HG02981 (cell line): ENCODE measurements at regions not wholly inside any gene's neighbourhood (a gene's known extent, or its start where the extent isn't known, plus 50 kb on each side); places are given as distances from the start of the nearest gene placed in this dataset.

Source experiments
- ATAC-seq: cut with Tn5 transposase; IDR thresholded peaks from one replicate; pipeline ENCODE4 v1.9.1; 2021; ENCODE audit warnings: mild to moderate bottlenecking, moderate library complexity; ENCODE audit not compliant: unreplicated experiment

DNA sequence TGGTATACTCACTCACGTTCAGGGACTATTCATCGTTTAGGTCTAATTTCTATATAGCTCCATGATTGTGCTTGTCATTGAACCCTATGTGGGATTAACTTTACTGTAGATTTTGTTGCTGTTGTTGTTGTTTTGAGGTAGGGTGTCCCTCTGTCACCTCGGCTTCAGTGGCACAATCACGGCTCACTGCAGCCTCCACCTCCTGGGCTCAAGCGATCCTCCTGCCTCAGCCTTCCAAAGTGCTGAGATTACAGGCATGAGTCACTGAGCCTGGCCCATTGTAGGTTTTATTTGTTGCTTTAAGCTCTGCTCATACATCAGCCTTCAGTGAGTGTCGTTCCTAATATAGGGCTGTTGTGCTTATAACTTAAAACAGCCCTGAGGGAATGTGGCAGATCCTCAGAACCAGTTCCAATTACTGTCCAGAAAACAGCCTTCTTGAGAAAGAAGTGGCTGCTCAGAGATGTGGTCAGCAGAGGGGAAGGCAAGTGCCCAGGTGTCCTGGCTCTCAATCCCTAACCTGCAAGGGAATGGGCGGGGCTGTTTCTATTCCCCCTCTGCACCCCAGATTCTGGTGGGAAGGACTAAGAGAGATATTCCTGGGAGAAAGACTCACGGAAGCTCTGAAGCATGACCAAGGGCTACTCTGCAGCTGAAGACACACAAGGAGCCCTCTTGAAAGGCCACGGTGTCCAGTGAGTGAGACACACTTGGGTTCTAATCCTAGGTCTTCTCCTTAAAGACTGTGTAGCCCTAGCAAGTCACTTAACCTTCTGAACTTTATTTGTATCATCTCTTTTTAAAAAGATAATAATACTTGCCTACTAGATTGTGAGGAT lies 79.6 kb upstream of the LCLAT1 start:
- ATAC-seq, result no peak

DNA sequence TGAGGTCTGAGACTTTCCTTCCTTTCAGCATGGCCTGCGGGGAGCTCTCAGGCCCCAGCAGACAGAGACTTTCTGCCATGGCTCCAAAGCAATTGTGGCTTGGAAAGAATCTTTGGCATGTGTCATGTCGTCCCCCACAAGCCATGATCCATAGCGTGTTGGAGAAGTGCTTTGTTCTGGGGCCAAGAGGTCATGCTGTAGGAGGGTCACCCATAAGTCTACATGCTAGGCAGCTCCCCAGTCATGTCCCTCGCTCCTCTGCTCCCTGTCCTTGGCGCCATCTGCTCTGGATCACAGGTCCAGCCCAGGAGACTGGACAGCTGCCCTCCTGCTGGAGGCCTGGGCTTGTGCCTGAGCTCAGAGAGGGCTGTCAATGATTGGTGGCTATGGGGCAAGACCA lies 78.8 kb upstream of the LCLAT1 start:
- ATAC-seq, result no peak

DNA sequence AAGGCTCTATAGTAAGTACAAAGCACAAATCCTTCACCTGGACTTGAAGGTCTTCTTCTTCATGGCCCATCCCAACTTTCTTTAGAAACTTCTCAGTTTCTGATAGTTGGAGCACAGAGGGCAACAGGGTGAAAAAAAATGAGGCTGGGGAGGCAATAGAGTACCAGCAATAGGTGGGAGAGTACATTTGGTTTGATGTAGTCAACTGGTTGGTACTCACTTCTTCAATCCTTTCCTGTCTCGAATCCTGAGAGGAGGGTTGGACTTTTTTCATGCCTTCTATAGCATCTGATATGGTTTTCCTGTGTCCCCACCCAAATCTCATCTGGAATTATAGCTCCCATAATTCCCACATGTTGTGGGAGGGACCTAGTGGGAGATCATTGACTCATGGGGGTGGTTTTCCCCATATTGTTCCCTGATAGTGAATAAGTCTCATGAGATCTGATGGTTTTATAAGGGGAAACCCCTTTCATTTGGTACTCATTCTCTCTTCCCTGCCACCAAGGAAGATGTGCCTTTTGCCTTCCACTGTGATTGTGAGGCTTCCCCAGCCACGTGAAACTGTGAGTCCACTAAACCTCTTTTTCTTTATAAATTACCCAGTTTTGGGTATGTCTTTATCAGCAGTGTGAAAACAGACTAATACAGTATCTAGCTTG lies 75.9 kb upstream of the LCLAT1 start:
- ATAC-seq, result no peak

DNA sequence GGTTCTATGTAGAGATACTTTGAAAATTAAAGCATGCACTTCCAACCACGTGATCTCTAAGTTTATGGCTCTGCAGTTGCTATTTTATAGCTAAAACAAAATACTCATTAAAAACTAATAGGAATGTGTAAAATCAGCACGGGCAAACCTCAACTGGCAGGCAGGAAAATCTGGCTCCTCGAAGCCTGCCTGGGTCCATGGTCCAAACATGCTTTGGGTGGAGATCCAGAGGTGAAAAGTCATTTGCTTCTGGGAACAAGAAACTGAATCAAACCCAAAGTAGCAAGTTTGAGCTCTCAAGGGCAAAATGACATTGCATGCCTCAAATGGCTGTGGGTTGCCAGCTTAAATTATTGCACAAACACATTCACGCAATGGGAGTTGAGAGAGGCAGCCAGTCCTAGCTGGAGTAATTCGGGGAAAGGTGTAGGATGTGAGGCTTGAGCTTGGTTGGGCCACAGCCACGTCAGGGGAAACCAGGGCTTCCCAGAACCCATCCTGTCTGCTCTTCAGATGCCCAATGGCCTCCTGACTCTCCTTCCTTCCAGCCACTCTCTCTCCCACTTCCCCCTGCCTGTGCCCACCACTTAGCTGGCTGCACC lies 75.2 kb upstream of the LCLAT1 start:
- no peak for ATAC-seq

DNA sequence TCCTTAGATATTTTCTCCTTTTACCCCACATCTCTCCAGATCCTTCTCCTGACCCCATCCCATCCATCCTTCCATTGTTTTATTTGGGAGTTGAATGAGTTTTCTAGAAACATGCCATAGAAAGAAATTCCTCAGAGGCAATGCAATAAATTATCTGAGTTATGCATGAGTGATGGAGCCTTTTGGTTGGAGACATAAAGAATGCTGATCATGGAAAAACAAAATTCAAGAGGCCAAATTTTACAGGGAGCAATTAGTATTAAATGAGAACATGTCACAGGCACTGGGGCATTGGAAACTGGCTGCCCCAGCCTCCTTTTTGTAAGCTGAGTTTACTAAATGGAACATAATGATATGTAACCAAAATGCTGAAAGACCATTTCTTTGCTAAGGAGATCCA lies 74.2 kb upstream of the LCLAT1 start:
- no peak for ATAC-seq

DNA sequence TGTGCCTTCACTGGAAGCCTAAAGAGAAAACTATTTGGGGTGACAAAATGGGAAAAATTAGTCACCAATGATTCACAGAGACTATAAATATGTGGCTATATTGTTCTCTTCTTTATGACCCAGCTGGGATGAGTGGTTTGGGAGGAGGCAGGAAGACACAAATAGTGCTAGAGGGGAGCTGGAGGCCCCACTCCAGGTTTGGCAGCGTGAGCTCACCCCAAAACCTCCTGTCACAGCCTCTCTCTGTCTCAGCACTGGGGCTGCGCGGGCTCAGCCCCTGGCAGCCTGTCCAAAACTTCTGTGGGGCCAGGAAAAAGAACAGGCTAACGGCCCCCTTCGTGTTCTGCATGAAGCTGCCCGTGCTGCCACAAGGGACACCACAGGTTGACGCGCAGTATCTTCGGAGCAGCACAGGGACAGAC lies 73.2 kb upstream of the LCLAT1 start:
- no peak for ATAC-seq

DNA sequence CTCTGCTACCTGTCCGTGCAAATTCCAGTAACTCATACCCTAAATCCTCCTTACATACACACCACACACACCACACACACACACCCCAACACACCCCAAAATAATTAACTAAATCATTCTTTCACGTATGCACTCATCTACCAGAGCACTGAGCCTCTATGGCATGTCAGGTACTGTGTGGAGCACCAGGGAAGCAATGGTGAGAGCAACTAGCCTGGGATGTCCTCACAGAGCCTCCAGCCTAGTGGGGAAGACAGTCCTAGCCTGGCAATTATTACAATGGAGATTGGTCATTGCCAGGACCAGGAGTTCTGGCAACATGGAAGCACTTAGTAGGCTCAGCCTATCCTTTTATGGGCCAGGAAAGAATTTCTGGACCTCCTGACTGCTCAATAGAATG lies 72.7 kb upstream of the LCLAT1 start:
- ATAC-seq, result no peak

DNA sequence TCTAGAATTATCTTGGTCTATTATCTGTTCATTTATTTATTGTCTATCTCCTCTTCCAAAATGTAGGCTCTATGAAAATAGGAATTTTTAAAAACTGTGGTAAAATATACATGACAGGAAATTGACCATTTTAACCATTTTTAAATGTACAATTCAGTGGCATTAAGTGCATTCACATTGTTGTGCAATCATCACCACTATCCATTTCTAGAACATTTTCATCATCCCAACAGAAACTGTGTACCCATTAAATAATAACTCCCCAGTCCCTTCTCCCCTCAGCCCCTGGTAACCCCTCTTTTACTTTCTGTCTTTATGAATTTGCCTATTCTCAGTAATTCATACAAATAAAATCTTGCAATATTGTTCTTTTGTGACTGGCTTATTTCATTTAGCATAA lies 71.1 kb upstream of the LCLAT1 start:
- ATAC-seq, result no peak

DNA sequence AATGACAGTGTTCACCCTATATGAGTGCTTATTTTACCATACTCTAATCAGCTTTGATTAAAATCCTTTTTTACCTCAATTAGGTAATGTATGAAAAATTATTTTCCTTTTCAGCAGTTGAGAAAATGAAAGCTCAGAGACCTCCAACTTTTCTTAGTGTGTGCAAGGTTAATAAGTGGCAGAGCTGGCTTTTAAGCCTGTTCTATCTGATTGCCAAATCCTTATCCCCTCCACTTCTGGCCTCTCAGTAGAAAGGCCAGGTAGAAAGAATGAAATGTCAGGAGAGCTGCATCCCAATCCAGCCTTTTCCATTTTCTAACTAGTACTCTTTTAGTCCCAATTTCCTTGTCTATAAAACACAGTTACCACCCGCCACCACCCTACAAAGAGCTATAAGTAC lies 67.6 kb upstream of the LCLAT1 start:
- no peak for ATAC-seq

DNA sequence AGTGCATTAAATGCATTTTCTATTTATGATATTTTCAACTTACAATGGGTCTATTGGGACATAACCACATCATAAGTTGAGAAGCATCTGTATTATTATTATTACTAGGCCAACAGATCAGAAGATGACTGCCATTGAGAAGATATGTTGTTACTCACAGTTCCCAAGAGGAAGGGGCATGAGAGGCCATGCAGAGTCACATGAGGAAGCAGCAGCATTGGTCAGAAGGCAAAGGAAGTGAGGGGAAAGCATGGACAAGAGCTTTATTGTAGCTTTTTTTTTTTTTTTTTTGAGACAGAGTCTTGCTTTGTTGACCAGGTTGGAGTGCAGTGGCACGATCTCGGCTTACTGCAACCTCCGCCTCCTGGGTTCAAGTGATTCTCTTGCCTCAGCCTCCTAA lies 66.2 kb upstream of the LCLAT1 start:
- no peak for ATAC-seq

DNA sequence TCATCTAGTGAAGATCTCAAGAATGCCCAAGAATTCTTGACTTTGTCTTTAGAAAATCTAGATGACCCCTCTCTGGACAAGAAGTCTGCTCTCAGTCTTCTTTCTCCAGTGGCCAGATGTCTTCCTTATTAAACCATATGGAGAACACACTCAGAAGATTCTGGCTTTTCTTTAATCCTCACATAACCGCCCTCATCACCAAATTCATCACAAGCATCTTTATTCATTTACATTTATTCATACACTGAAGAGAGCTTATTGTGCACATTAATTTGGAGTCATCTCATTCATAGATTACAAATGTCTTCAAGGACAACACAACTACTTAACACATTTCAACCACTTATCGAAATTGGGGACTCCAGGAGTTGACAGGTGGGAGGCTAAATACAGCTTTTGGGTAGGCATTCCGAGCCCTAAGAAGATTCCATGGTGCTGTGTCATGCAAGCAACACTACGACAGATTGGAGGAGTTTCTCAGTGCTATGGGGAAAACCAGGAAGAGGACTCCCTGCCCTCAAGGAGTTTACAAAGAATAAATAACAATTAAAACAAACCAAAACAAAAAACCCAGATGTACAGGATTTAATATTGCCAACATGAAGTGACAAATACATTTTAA lies 64.8 kb upstream of the LCLAT1 start:
- ATAC-seq, result no peak

DNA sequence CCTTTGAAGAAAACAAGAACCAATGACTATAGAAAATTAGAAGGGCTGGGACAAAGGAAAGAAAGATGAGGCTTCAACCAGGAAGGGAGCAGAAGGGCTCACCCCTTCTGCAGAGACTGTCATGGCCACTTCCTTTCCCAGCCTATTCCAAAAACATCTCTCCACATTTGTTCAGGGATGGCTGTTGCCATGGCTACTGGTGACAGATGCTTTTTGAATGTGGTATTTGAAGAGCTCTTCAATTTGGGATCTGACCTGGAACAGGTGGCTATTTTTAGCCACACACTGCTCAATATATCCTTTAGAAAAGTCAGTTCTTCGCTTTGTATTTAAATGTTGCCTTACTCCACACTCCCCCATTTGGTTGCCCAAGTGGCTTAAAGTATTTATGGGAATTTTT lies 64.1 kb upstream of the LCLAT1 start:
- no peak for ATAC-seq

DNA sequence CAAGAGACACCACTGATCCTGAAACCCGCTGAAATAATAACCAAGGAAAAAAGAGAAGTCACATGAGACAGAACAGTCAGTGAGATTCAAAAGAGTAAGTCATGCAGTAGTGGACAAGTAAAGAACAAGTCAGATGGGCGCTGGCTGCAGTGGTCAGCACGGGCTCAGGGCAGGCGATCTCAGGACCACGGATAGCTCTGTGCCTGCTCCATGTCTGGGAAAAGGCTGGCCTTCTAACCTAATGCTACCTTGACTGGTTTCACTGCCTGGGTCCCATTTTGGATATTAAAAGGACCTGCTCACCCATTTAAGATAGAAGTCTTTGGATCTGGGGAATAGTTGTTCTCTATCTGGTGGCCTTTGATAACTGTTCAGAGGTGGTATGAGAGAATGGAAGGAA lies 61.7 kb upstream of the LCLAT1 start:
- no peak for ATAC-seq

DNA sequence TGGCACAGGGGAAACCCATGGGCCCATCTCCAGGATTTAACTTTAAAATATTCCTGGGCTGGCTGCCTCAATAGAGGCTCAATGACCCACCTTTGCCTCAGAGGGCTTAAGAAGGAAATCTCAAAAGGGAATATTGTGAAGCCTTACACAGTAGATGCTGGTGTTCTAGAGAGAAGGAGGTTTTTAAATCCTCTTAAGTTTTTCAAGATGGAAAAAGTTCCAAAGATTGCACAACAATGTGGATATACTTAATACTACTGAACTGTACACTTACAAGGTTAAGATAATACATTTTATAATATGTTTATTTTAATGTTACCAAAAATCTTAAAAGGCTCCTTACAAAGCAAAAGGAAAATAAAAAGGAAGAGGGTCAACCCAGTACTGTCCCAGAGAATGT lies 54.9 kb upstream of the LCLAT1 start:
- ATAC-seq, result no peak

DNA sequence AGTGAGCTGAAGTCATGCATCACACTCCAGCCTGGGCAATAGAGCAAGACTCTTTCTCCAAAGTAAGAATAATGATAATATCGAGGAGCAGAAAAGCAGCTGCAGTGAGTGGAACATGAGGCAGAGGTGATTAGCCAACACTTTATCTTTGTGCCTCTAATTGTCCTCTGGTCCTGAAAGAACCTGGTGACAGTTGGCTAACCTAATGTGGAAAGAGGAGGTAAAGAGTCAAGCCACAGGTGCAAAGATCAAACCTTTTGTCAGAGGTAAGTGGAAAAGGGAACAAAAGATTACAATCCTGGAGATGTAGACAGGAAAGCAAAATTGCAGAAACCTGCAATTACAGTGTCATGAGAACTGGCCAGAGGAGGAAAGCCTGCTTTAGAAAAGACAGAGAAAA lies 53.5 kb upstream of the LCLAT1 start:
- ATAC-seq, result no peak

DNA sequence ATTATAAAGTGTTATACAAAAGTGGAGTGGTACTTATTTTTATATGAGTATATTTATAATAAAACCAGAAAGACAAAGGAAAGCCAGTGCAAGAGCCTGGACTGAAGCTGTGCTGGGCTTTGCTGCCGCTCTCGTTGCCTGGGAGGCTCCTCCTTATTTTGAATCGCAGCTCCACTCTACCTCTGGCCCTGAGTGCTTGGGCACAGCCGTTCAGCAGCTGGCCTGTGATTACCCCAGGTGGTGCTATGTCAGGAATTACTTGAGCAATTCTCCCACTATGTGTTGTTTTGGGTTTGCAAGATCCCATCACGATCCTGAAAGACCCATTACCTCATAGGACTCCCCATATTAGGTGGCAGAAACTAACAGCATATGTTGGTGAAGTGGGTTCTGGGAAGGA lies 53.0 kb upstream of the LCLAT1 start:
- no peak for ATAC-seq

DNA sequence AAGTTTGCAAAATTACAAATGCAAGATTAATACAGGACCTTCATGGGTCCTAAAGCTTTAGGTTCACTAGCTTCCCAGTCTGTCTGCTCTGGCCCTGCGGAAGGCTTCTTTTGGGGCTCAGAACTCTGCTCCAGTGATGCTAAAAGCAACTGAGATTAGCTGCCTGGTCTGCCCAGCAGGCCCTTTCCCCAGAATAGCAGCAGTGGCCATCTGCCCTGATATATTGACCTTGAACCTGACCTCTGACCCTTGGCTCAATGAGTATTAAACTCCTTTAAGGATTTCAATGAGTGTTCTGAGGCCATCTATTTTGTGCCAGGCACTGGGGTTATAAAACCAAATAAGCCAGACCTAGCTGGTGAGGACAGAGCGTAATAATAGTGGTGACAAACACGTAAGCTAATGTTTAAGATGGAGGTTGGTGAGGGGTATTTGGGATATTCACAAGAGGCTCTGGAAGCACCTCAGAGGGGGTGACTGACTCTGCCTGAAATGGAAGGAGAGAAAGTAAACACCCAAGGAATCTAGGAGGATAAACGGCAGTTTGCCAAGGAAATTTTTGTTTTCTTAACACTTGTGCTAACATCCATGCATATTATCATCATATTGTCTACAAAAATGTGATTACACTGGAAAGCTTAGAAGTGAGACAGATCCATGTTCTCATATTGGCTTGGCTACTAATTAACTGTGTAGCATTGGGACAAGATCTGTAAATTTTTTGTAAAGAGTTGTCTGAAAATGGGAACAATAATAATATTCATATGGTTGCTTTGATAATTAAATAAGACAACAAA lies 50.4 kb upstream of the LCLAT1 start:
- ATAC-seq, result no peak
